ENCODE measurements at regions not wholly inside any gene's neighbourhood (a gene's known extent, or its start where the extent isn't known, plus 50 kb on each side); places are given as distances from the start of the nearest gene placed in this dataset.
"Not testable (repeated sequence)": the region's sequence is repeated elsewhere in the genome, so short reads cannot be mapped to it uniquely, and the experiment has no call there.

DNA sequence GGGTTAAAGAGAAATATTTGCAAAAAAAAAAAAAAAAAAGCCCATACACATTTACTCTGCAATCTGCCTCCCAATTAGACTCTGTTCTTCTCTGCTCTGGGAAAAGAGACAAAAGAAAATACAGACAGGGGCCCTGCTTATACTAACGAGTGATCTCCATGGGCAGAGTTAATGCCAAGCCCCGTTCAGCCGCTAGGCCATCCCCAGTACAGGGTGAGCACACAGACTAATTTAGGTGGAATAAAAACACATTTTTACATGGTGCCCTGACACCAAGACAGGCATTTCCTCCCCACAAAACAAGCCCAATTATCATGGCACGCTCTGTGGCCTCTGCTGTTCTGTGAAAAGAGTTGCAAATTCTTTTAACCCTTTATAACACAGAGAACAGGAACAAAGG, 356.3 kb upstream of the C16orf82 start:
- H3K27ac ChIP-seq: no peak overlapping the region
- TF ChIP-seq, protein P1, sequence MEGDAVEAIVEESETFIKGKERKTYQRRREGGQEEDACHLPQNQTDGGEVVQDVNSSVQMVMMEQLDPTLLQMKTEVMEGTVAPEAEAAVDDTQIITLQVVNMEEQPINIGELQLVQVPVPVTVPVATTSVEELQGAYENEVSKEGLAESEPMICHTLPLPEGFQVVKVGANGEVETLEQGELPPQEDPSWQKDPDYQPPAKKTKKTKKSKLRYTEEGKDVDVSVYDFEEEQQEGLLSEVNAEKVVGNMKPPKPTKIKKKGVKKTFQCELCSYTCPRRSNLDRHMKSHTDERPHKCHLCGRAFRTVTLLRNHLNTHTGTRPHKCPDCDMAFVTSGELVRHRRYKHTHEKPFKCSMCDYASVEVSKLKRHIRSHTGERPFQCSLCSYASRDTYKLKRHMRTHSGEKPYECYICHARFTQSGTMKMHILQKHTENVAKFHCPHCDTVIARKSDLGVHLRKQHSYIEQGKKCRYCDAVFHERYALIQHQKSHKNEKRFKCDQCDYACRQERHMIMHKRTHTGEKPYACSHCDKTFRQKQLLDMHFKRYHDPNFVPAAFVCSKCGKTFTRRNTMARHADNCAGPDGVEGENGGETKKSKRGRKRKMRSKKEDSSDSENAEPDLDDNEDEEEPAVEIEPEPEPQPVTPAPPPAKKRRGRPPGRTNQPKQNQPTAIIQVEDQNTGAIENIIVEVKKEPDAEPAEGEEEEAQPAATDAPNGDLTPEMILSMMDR (conservative IDR thresholded peaks at IDR 0.05): no peak

DNA sequence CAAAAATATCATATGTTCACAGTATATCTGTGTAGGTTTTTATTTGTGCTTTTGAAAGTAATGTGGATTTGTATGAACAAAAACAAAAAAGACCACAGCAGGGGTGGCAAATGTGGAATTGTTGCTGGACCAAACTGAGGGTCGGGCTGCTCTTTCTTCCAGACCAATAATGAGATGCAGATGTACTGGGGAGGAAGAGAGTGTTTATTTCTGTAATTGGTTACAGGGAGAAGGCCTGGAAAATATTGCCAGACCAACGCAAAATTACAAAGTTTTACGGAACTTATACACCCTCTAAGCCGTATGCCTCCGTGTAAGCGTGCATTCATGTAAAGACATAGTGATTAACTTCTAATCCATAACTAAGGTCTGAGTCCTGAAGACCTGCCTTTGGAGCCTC, 353.9 kb upstream of the C16orf82 start:
- no peak overlapping the region for H3K27ac ChIP-seq
- TF ChIP-seq, protein P1 (conservative IDR thresholded peaks at IDR 0.05): no peak

DNA sequence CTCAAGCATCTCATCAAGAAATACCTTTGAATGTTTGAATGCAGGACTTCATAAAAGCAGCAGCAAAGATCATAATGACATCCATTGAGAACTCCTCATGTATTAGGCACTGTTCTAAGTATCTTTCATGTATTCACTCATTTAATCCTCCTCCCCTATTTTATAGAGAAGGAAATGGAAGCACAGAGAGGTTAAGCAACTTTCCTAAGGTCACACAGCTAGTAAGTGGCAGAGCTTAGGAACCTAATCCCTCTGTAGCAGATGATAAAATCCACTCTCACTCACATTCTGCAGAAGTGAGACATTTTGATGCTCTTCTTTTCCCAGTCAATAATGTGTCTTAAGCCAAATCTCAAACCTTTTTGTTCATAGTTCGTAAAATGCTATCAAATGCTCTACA, 350.8 kb upstream of the C16orf82 start:
- no peak overlapping the region for H3K27ac ChIP-seq
- TF ChIP-seq, protein P1 (conservative IDR thresholded peaks at IDR 0.05): no peak

DNA sequence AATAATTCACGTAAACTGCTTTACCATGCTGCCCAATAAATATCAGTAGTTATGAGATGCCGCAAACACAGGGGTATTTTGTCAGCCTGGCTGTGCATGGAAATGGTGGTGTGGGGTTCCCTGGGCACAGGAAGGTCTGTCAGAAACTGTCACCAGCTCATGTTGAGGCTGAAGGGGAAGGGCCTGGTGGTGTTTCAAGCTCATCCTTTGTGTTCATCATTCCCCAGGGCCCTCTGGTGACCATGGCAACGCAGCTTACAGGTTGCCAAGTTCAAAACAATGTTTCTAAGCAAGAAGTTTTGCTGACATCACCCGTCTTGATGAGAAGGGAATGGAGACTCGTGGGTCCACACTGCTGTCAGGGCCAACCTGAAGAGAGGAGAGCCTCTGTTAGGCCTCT, 348.9 kb upstream of the C16orf82 start:
- H3K27ac ChIP-seq: no peak overlapping the region
- TF ChIP-seq, protein P1 (conservative IDR thresholded peaks at IDR 0.05): no peak

DNA sequence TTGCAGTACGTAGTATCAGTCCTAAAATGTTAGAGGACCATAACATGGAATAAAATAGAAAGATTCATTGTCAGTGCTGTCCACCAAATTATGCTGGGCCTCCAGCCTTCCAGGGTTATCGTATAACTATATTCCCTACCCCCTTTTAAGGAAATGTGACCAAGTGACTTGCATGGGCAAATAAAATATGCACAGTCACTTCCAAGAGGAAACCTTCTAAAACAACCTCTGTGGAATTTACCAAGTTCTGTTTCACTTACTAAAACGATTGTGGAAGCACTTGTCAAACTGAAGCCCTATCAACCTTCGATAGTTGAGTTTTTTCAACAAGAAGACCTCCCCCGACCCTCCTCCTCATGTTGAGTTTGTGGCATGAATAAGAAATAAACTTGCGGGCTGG, 345.4 kb upstream of the C16orf82 start:
- no peak overlapping the region for H3K27ac ChIP-seq
- TF ChIP-seq, protein P1 (conservative IDR thresholded peaks at IDR 0.05): no peak

DNA sequence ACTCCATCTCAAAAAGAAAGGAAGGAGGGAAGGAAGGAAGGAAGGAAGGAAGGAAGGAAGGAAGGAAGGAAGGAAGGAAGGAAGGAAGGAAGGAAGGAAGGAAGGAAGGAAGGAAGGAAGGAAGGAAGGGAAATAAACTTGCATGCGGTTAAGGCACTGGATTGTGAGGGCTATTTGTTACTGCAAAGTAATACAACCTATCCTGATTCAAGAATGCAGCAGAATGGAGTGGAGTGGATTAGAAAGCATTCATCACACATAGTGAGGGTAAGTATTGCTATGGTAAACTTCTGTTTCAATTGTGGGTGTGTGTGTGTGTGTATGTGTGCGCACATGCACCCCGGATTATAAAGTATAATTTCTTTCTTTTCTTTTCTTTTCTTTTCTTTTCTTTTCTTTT, 344.8 kb upstream of the C16orf82 start:
- H3K27ac ChIP-seq: not testable (repeated sequence)

DNA sequence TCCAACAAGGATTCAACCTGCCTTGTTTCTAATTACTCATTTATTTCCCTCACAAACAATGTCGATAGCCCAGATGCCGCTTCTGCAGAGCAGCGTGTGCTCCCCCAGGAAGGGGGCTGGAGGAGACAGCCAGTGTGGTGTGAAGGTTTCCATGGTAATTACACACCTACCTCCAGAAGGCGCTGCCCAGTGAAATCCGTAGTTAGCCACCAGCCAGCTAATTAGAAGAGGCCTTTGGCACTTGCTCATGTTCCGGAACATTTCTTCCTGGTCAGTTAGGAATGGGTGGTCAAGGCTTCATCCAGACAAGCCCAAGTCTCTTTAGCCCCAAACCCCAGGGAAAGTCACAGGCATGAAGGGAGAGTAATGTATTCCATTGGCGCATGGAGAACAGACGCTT, 342.5 kb upstream of the C16orf82 start:
- TF ChIP-seq, protein P1 (conservative IDR thresholded peaks at IDR 0.05): no peak
- H3K27ac ChIP-seq: no peak overlapping the region

DNA sequence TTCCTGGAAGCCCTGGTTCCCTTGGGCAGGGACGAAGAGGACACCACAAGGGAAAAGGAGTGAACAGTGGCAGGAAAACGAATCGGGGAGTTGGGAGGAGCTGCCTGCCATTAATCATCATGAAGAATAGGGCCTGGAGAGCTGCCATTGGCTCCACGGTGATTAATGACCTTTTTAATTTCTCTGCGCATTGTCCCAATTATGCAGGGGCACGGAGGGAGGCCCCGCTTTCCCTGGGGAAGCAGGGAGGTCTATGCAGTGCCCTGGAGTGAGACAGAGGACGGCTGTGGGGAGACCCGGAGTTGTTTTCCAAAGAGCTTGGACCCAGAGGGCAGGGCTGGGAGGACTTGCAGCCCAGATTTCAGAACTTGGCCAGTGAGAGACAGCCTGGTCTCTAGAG, 338.9 kb upstream of the C16orf82 start:
- no peak overlapping the region for H3K27ac ChIP-seq
- TF ChIP-seq, protein P1 (conservative IDR thresholded peaks at IDR 0.05): no peak

Data from VCaP (cell line).